ENCODE measurements at regions not wholly inside any gene's neighbourhood (a gene's known extent, or its start where the extent isn't known, plus 50 kb on each side); places are given as distances from the start of the nearest gene placed in this dataset.

- TF ChIP-seq ELF4 (CRISPR knock-in tag; IDR thresholded peaks at IDR 0.05) (no peak), HDAC6 (IDR thresholded peaks at IDR 0.05; ENCODE audit: low read depth, low read length) (no peak), CTCF (IDR thresholded peaks at IDR 0.05 in 2 of 3, conservative IDR thresholded peaks at IDR 0.05 in 1 of 3; ENCODE audit: insufficient read depth in 2 of 3, low read depth in 1 of 3, low read length in 3 of 3) (no peak), HMG20A (CRISPR knock-in tag; conservative IDR thresholded peaks at IDR 0.05) (no peak), MXI1 (IDR thresholded peaks at IDR 0.05; ENCODE audit: low read depth, low read length) (no peak), MAZ (CRISPR knock-in tag; conservative IDR thresholded peaks at IDR 0.05 in 1 of 2, IDR thresholded peaks at IDR 0.05 in 1 of 2) (no peak), SPI1 (IDR thresholded peaks at IDR 0.05; ENCODE audit: borderline replicate concordance, low read depth, low read length) (no peak)
Observed at GRCh38 chr21:36212513-36212780, 55.8 kb downstream of the DOP1B start.

Data from K562 (cell line).